Smooth muscle cell (in vitro differentiated cells): ENCODE measurements at regions not wholly inside any gene's neighbourhood (a gene's known extent, or its start where the extent isn't known, plus 50 kb on each side); places are given as distances from the start of the nearest gene placed in this dataset.
"Not testable (repeated sequence)": the region's sequence is repeated elsewhere in the genome, so short reads cannot be mapped to it uniquely, and the experiment has no call there.

ENCODE experiments used
- DNase-seq: peaks from one replicate; lab custom pipeline; 2025; ENCODE audit not compliant: unreplicated experiment; lab: John Stamatoyannopoulos, UW
- H2AFZ ChIP-seq: fragments of 200-600 bp; sonication (generic); 2 replicates; pipeline ENCODE4 v1.6.0; 2016; ENCODE audit warnings: antibody characterized with exemption, low read depth, mild to moderate bottlenecking
- H3F3A ChIP-seq: fragments of 200-600 bp; sonication (generic); 2 replicates; pipeline ENCODE4 v1.6.0; 2017; ENCODE audit warnings: antibody characterized with exemption, low read depth
- H3K27ac ChIP-seq: fragments of 200-600 bp; sonication (generic); 2 replicates; pipeline ENCODE4 v1.5.1; 2016; ENCODE audit warnings: low read depth, mild to moderate bottlenecking
- H3K27me3 ChIP-seq: fragments of 200-600 bp; sonication (generic); 2 replicates; pipeline ENCODE4 v1.6.1; 2016; ENCODE audit warnings: low read depth, mild to moderate bottlenecking
- H3K36me3 ChIP-seq: fragments of 200-600 bp; sonication (generic); 2 replicates; pipeline ENCODE4 v1.5.1; 2016; ENCODE audit warnings: low read depth
- H3K4me1 ChIP-seq: fragments of 200-600 bp; sonication (generic); 2 replicates; pipeline ENCODE4 v1.5.1; 2016; ENCODE audit warnings: low read depth
- H3K4me2 ChIP-seq: fragments of 200-600 bp; sonication (generic); 2 replicates; pipeline ENCODE4 v1.6.0; 2016; ENCODE audit warnings: mild to moderate bottlenecking
- H3K4me3 ChIP-seq: fragments of 200-600 bp; sonication (generic); 2 replicates; pipeline ENCODE4 v1.5.1; 2016; ENCODE audit warnings: mild to moderate bottlenecking
- H3K79me2 ChIP-seq: fragments of 200-600 bp; sonication (generic); 2 replicates; pipeline ENCODE4 v1.6.0; 2016; ENCODE audit warnings: low read depth, mild to moderate bottlenecking
- H3K9ac ChIP-seq: fragments of 200-600 bp; sonication (generic); 2 replicates; pipeline ENCODE4 v1.6.0; 2016; ENCODE audit warnings: low read depth
- H3K9me3 ChIP-seq: fragments of 200-600 bp; sonication (generic); replicated peaks from 2 replicates; pipeline ENCODE4 v1.5.1; 2016; ENCODE audit warnings: low read depth
- H4K20me1 ChIP-seq: fragments of 200-600 bp; sonication (generic); 2 replicates; pipeline ENCODE4 v1.6.0; 2016; ENCODE audit warnings: low read depth
- WGBS: methylation state at CpG from one replicate; pipeline ENCODE4 v1.1.7; 2016; ENCODE audit warnings: low lambda C conversion rate; 5-methylcytosine and 5-hydroxymethylcytosine counted together
- TF ChIP-seq, protein P1 (sequence below): fragments of 200-600 bp; sonication (generic); IDR thresholded peaks from 2 replicates; pipeline ENCODE4 v1.5.1; 2017; ENCODE audit warnings: borderline replicate concordance, mild to moderate bottlenecking, antibody characterized with exemption; ENCODE audit not compliant: insufficient read depth, poor library complexity, severe bottlenecking

GRCh38 chr1:65082346-65083040, 65.5 kb upstream of the AK4 start:
- Histone ChIP-seq H4K20me1 (no peaks in the 10 kb centered on the region), H3K9ac (no peak overlapping the region), H3K27ac (no peak overlapping the region), H3K4me2 (no peak overlapping the region), H3K4me3 (no peak overlapping the region), H3K27me3 (no peaks in the 10 kb centered on the region), H3K9me3 (no peaks in the 10 kb centered on the region), H3K36me3 (no peaks in the 10 kb centered on the region), H3K4me1 (no peaks in the 10 kb centered on the region), H3F3A (no peaks in the 10 kb centered on the region), H3K79me2 (no peaks in the 10 kb centered on the region), H2AFZ (no peak overlapping the region)
- TF ChIP-seq, protein P1, sequence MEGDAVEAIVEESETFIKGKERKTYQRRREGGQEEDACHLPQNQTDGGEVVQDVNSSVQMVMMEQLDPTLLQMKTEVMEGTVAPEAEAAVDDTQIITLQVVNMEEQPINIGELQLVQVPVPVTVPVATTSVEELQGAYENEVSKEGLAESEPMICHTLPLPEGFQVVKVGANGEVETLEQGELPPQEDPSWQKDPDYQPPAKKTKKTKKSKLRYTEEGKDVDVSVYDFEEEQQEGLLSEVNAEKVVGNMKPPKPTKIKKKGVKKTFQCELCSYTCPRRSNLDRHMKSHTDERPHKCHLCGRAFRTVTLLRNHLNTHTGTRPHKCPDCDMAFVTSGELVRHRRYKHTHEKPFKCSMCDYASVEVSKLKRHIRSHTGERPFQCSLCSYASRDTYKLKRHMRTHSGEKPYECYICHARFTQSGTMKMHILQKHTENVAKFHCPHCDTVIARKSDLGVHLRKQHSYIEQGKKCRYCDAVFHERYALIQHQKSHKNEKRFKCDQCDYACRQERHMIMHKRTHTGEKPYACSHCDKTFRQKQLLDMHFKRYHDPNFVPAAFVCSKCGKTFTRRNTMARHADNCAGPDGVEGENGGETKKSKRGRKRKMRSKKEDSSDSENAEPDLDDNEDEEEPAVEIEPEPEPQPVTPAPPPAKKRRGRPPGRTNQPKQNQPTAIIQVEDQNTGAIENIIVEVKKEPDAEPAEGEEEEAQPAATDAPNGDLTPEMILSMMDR, result no peak
- 93% methylated on average over 6 of the region's 6 CpGs for WGBS
- DNase-seq, result no peak

DNA sequence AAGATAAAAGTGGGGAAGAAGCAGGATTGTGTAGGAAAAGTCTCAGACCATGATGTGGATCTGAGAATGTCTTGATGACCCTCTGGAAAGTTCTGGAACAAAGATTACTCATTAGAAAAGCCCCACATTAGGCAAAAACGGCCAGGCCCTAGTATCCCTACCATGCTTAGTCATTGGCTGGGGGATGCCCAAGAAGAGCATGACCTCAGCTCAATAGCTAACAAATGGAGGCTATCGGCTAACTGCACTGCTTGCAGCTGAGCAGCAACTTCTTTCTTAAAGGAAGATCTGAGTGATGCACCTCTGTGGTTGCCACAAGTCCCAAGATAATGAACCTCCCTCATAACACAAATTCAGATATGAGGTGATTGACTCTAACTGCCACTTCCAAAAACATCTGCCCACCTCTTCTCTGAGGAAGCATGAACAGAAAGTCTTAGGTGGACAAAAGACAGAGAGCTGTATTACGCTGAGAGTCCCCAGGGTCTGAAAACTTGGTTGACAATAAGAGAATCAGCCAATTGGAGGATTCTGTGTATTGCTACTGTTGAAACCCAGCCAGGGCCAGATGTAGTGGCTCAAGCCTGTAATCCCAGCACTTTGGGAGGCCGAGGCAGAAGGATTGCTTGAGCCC, 64.6 kb upstream of the AK4 start:
- Histone ChIP-seq H3K4me1 (no peaks in the 10 kb centered on the region), H3K27me3 (no peaks in the 10 kb centered on the region), H3K4me2 (no peak overlapping the region), H3F3A (no peaks in the 10 kb centered on the region), H3K9me3 (no peaks in the 10 kb centered on the region), H4K20me1 (no peaks in the 10 kb centered on the region), H2AFZ (no peak overlapping the region), H3K9ac (no peak overlapping the region), H3K36me3 (no peaks in the 10 kb centered on the region), H3K27ac (no peak overlapping the region), H3K4me3 (no peak overlapping the region), H3K79me2 (no peaks in the 10 kb centered on the region)
- TF ChIP-seq, protein P1, result no peak
- DNase-seq, result no peak
- WGBS, result 83% methylated on average over 4 of the region's 4 CpGs

- H4K20me1 ChIP-seq, result no peaks in the 10 kb centered on the region
- DNase-seq, result no peak
- H3K9me3 ChIP-seq, result no peaks in the 10 kb centered on the region
- H3K27ac ChIP-seq, result no peak overlapping the region
- no peak overlapping the region for H3K9ac ChIP-seq
- no peaks in the 10 kb centered on the region for H3K79me2 ChIP-seq
- no peaks in the 10 kb centered on the region for H3K36me3 ChIP-seq
- no peaks in the 10 kb centered on the region for H3F3A ChIP-seq
- H3K4me1 ChIP-seq, result no peaks in the 10 kb centered on the region
- H3K27me3 ChIP-seq, result no peaks in the 10 kb centered on the region
- H2AFZ ChIP-seq, result no peak overlapping the region
- H3K4me3 ChIP-seq, result no peak overlapping the region
- WGBS, result 92% methylated on average over 2 of the region's 2 CpGs
- H3K4me2 ChIP-seq, result no peak overlapping the region
- TF ChIP-seq, protein P1, result no peak
Measured at GRCh38 chr1:65084066-65084465, 63.9 kb upstream of the AK4 start.

- H3K27ac ChIP-seq, H3K4me3 ChIP-seq, H3F3A ChIP-seq, H3K4me2 ChIP-seq, H3K9ac ChIP-seq, H2AFZ ChIP-seq, DNase-seq, H3K27me3 ChIP-seq, H3K36me3 ChIP-seq, H3K79me2 ChIP-seq, H3K9me3 ChIP-seq, H3K4me1 ChIP-seq, H4K20me1 ChIP-seq: not testable (repeated sequence)
Measured at GRCh38 chr1:65087519-65087918, 60.5 kb upstream of the AK4 start.
